ENCODE measurements at regions not wholly inside any gene's neighbourhood (a gene's known extent, or its start where the extent isn't known, plus 50 kb on each side); places are given as distances from the start of the nearest gene placed in this dataset.

- TF ChIP-seq POLR2AphosphoS5 (IDR thresholded peaks at IDR 0.05; ENCODE audit: low read depth, low read length) (no peak), TCF12 (IDR thresholded peaks at IDR 0.05; ENCODE audit: low read depth, low read length) (no peak), SUZ12 (IDR thresholded peaks at IDR 0.05; ENCODE audit: low read length) (no peak), MAFK (IDR thresholded peaks at IDR 0.05; ENCODE audit: low read depth, low read length) (no peak), HDAC2 (IDR thresholded peaks at IDR 0.05; ENCODE audit: borderline replicate concordance in 1 of 2, low read depth in 2 of 2, low read length in 2 of 2) (no peak), EZH2 (IDR thresholded peaks at IDR 0.05; ENCODE audit: low read depth, low read length, severe bottlenecking) (no peak)
Observed at GRCh38 chr20:61045091-61045490, 207.0 kb upstream of the CDH4 start.

All from H1 (cell line).